Right renal pelvis (tissue), 4 donors: ENCODE measurements at regions not wholly inside any gene's neighbourhood (a gene's known extent, or its start where the extent isn't known, plus 50 kb on each side); places are given as distances from the start of the nearest gene placed in this dataset.
"Not testable (repeated sequence)": the region's sequence is repeated elsewhere in the genome, so short reads cannot be mapped to it uniquely, and the experiment has no call there.

Source experiments
- DNase-seq, 4 donors: peaks; one replicate each; pipeline ENCODE4 v3.0.0-alpha.2; 2013; ENCODE audit warnings: low read depth in 4 of 4, low spot score in 3 of 4, missing footprints in 1 of 4

DNA sequence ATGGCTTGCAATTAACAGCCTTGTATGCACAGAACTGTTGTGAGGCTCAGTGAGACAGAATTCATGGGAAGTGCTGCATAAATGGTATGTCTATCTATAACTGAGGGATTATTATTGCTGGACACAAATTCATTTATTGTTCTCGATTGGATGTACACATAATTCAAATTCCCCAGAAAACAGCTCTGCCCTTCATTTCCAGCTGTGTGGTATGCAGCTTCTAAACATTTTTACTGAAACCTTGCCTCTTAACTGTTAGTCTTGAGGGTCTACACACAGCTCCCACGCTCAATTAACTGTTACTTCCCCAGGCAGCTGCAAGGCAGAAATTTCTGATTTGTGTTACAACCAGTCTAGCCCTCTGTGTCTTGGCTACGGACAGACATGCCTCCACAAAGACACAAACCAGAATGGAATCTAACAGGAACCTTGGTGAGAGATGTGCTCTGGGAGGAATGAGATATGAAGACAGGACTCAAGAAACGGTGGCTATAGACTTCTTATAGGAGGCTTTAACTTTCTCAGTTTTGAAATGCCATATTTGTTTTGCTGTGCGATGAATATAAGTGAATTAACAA is 139.7 kb upstream of the TBL1XR1 start:
- DNase-seq: no peak

DNA sequence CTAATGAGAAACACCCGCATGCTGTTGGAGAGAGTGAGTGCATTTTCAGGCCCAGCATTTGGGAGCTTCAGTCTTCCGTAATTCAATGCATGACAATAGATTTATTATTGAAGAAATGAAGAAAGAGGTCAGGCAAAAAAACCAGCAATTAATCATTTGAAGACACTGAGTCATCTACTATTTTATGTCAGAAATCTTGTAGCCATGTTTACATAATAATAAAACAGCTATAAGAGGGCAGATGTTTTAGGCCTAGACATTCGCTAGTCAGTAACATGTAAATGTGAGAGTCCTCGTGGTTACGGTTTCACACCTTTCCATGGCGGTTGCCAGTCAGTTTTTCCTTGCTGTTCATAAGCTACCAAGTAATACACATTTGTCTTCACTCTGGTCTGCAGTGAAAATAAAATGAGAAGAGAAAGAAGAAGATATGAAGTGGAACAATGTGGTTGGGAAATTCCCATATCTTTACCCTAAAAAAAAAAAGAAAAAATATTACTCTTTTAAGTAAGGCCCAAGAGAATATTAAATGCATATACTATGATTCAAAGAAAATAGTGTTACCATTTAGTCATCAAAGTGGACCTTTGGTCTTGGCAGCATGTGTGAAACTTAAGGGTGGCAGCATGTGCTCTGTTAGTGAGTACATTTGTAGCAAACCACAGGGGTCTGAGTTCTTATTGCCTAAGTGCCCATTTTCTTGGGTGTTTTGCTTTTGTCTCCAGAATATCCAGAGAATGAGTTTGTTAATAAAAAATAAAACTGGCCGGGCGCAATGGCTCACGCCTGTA is 140.5 kb upstream of the TBL1XR1 start:
- DNase-seq: no peak

DNA sequence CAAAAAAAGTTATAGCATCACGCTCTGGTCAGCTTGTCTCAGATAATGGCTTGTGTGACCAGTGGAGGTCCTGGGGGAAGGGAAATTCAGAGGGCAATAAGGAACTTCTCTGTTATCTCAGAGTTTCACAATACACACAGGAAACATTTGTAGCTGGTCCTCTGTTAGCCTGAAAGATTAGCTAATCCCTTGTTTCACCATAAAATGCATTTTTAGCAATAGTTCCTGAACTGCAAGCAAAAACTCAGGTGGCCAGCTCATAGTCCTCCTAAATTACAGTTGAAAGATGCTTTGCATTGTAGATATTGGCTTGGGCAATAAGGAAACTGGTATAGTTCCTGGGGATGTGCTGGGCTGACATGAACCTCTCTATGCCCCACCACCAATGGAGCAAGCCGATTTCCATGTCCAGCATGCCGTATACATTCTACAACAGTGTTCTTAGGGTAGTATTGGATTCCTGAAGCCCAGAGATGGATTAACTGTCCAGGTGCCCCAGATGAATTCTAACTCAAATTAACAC is 141.5 kb upstream of the TBL1XR1 start:
- DNase-seq: no peak

DNA sequence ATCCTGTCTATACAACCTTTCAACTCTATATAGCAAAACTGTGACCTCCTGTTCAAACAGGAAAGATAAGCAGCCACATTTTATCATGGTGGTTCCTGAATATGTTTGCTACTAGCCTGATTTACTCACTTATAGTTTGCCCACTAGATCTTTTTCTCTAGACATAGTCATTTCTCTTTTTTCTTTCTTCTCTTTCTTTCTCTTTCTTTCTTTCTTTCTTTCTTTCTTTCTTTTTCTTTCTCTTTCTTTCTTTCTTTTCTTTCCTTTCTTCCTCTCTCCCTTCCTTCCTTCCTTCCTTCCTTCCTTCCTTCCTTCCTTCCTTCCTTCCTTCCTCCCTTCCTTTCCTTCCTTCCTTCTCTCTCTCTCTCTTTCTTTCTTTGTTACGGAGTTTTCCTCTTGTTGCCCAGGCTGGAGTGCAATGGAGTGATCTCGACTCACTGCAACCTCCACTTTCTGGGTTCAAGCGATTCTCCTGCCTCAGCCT is 142.0 kb upstream of the TBL1XR1 start:
- DNase-seq: not testable (repeated sequence)

DNA sequence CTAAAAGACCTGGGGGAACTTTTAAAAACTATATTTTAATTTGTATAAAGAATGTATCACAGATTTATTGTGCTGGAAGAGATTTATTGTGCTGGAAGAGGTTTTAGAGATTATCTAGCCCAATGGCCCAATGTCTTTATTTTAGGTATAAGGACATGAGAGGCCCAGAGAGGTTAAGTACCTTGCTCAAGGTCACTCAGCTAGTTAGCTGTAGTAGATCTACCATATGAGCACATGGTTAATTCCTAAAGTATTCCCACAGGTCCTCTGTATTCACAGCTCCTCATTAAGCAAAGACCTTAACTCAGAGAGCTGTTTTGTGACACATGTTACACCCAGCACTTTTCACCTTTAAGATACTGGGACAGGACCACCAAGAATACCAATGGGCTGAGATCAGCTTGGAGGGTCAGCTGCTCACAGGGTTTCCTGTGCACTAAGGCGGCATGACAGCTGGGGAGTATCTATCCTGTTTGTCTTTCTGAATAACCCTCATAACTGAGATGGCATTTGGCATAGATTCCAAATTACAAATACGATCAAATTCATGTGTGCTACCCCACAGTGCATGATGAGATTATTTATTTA is 143.1 kb upstream of the TBL1XR1 start:
- no peak for DNase-seq

DNA sequence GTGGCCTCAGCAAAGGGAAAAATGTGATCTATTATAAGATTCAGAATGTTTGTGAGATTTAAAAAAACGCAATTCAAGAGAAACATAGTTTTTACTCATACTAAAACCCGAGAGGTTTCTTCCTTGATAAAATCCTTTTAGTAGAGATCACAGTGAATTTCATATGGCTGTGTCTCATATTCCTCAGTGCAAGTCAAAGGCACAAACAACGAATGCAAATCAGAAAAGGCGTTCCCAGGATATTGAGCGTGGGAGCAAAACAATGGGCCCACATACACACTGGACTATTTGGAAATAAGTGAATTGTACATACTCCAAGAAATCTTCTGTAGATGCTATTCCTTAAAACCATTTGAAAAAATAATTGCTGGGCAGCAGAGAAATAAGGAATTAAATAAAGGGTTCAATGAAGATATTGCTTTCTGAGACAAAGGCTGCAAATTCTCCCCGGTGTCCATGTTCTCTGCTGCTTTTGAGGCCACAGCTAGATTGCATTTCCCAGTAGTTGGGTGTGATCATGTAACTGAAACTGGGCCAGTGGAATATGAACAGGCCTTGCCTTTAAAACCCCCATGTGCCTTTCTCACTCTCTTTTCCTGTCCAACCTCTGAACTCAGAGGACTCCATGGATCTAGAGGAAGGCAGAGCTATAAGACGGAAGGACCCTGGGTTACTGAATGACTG is 144.6 kb upstream of the TBL1XR1 start:
- DNase-seq: no peak

DNA sequence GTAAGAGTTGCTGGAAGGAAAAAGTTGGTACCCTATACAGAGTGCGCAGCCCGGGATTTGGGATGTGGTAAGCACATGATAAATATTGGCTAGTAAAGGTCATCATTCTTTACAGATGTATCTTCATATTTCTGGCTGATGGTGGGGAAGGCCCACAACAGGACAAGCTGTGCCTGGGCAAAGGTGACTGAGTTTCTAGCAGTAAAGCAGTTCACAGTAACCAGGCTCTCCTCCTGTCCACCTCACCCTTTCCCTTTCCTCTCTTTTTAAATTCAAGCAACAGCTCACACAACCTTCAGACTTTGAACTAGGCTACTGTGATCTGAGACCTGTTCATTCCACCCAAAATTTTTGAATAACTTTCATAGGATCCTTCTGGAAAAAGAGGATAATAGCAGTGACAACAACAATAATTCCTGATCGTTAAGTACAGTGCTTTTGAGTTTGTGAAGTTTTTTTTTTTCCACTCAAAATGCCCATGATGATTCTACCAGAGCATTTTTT is 145.9 kb upstream of the TBL1XR1 start:
- no peak for DNase-seq

DNA sequence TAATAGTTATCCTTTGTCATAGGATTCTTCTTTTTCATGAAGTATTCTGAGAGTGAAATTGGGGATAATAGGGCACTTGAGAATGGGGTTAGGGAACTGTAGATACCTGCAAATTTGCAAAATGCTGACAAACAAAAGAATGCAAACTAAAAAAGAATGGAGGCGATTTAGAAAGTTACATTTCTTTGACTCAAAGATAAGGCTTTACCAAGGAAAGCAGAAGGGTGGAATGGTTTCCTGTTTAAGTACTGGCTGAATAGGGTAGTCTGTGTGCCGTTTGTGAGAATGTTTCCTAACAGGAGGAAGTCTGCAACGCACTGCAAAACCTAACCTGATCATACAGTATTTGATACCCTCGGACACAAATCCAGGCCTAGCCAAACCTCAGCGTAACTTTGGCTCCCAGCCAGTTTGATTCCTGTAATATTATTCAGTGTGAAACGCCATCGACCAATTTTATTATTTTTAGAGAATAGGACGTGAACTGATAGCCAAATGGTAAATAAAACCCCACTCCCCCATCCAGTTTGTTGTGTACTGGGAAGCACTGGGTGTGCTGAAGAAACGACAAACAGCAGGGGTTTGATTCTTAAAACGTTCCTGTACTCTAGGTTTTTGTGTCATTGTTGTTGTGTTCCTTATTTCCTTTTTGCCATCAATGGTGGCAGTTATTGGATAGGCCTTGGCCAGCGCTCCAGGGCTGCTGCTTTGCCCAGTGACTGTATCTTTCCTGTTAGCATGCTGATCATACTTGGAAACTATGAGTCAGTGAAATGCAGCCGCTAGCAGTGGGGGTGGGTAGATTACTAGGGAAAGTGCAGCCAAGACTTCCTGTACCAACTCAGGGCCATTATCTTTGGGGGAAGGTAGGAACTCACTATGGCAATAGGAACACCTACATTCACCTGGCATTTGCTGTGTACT is 148.0 kb upstream of the TBL1XR1 start:
- DNase-seq: peak in 2 of 4 donors; percentile 60 to 74

DNA sequence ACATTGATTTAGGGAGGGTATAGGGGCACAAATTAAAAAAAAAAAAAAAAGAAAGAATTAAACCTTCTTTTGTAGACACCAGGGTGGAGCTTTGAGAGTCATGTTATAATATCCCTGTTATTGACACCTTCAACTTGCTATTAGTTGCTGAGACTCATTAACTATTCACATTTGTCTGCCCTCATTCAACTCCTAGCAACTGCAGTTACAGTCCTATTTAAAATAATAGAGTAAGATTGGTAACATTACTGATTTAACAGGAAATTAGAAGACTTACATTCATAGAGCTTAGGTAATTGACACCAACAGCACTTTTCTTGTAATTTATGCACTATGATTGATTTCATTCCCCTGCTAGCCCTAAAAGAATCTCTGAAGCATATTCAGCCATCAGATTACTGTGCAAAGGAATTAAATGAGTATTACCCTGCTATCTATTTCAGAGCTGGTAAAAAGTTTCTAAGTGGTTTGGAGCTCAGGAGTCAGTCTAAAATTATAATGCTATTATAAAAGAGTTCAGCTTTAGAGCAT is 148.8 kb upstream of the TBL1XR1 start:
- DNase-seq: no peak

DNA sequence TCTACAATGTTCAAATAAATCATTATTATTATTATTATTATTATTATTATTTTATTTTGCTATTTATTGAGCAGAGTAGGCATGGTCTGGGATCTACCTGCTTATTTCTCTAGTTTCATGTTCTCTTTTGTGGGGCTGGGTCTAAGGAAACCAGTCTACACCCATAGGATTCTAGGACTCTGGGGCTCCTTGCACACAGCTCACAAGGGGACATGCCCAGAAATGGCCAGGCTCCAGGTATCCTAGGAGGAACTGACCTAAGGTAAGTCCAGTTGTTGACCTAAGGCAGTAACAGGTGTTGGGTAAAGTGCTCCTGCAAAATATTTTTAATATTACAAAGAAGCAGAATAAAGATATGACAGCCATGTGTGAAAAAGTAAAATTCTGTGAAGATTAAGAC is 149.6 kb upstream of the TBL1XR1 start:
- no peak for DNase-seq

DNA sequence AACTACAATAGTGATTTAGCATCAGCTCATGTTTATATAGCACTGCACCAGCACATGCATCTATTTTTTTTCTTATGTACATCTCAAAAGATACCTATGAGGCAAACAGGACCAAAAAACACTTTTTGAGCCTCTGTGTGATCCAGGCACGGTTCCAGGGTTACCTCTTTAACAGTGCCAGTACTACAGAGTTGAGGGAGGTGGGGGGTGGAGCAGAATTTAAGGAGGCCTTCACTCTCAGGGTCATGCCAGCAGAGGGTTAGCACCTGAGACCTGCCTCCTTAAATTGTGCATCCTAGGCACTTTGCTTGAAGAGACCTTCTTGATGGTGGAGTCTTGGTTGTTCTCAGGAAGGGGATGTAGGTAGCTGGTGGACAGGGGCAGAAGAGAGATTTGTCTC is 150.3 kb upstream of the TBL1XR1 start:
- no peak for DNase-seq

DNA sequence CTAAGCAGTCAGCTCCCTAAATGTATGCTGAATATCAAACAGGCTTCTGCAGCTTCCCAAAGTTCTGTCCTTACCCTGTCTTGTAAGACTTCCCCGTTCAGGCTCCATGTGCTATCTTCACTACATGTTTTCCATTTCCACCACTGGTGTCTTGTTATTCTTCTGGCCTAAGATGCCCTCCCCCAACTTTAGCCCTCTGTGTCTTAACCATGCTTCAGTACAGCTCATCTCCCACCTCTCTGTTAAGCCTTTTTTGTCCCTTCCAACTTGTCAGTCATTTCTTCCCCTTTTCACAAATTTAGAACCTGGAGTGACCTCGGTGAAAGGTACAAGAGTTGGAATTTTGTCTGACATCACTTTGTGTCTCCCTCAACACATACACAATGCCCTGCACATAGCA is 151.7 kb upstream of the TBL1XR1 start:
- DNase-seq: no peak

DNA sequence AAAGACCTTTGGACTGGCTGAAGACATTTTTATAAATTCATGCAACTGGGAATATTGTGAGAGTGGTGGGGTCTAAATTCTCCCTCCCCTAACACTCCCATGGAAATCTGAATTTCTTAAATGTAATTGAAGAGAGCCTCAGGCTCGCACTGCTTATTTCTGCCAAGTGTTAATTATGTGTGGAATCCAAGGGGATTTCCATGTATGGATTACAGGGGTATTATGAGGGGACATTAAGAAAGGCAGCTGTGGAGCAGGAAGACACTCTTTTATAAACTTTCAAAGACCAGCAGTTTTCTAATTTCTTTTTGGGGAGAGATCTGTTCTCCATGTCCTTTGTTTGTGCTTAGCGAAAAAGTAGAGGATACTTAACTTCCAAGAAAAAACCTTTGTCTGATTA is 152.1 kb upstream of the TBL1XR1 start:
- DNase-seq: no peak

DNA sequence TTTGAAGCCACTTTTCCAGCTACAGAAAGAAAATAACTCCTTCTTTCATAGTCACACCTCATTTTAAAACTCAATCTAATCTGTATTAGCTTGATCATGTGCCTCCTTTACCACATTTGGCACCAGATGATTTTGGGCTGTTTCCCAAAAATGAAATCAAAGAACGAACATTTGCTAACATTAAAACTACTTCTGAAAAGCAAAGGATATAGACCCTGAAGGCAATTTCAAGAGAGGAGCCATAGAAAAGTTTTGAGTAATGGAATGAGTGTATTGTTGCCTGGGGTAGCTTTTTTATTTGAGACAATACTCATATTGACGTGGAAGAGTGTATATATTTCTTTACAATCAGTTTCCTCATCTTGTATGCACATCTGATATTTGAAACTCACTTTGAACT is 152.8 kb upstream of the TBL1XR1 start:
- DNase-seq: no peak

DNA sequence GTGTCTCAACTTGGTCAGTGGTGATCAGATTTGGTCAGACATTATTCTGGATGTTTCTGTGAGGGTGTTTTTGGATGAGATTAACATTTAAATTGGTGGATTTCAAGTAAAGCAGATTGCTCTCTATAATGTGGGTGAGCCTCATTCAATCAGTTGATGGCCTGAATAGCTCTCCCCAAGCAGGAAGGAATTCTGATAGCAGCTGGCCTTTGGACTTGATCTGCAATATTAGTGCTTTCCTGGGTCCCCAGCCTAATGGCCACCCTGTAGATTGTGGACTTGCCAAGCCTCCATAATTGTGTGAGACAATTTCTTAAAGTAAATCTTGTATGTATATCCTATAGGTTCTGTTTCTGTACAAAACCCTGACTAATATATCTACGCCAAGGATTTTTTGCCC is 153.9 kb upstream of the TBL1XR1 start:
- no peak for DNase-seq

DNA sequence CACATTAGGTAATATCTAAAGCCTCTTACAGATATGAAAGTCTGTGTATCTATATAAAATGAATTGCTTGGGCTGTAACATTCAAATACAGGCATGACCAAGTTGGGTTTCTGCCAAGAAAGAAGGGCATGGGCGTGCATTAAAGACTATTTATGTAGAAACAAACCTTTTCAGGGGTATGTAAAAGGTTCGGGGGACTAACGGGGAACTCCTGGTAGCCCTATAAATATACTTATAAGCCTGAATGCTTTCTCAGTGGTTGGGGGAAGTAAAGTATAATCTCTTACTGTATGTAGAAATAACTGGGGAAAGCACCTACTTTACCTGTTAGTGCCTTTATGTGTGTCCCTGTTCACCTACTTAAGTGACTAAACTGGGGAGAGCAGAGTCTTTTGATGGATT is 154.5 kb upstream of the TBL1XR1 start:
- no peak for DNase-seq

DNA sequence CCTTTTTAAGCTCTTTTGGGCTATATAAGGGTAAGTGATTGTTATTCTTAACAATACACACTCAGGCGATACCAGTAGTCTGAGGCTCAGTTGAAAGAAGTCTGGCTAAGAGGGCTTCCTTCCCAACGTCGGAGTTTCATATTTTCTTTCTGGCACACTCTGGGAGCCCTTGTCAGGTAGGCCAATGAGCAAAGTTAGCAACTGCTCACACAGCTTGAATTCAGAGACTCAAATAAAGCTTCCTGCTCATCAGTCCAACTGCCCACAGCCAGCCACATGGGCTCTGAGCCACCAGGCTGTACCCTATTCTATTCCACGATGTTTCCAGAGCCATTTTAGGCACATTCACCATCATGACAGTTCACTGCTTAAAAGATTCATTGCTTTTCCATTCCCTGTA is 155.1 kb upstream of the TBL1XR1 start:
- DNase-seq: no peak

DNA sequence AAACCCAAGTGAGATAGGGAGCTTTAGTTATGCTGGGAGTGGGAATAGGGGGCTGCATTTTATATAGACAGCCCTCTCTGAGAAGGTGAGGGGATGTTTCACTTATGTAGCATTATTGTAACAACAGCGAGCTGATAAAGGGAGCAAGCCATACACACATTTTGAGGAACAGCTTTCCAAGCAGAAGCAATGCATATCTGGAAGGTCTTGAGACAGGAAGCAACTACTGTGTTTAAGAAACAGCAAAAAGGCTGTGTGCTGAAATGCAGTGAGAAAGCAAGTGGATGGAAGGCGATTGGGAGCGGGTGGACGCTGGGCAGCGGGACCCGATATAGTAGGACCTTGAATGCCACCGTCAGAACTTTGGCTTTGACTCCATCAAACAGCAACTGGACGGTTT is 155.9 kb upstream of the TBL1XR1 start:
- no peak for DNase-seq

DNA sequence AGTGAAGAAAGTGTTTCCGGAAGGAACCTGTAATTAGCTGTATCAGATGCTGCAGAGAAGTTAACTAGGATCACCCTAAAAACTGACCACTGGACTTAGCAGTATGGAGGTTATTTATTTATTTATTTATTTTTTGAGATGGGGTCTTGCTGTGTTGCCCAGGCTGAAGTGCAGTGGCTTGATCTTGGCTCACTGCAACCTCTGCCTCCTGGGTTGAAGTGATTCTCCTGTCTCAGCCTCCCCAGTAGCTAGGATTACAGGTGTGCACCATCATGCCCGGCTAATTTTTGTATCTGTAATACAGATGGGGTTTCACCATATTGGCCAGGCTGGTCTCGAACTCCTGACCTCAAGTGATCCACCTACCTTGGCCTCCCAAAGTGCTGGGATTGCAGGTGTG is 156.6 kb upstream of the TBL1XR1 start:
- DNase-seq: not testable (repeated sequence)

DNA sequence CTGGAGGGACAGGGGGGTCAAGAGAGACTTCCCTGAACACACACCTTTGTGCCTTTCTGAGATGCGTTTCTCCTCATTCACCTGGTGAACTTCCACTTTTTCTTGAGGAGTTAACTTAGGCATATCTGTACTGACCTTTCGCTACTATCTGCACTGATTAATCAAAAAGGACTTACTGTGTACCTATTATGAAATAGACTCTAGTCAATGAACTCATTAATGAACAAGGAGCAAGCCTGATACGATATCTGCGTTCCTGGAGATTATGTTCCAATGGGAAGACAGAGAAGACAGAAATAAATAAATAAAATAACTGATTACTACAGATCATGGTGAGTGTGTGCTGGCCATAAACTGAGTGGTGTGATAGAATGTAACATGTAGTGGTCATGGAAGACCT is 157.2 kb upstream of the TBL1XR1 start:
- no peak for DNase-seq
